IPS DF 19.7 (cell line): ENCODE measurements at regions not wholly inside any gene's neighbourhood (a gene's known extent, or its start where the extent isn't known, plus 50 kb on each side); places are given as distances from the start of the nearest gene placed in this dataset.

Experiments used
- DNase-seq: peaks from one replicate; pipeline ENCODE4 v3.0.0-alpha.2; 2013; ENCODE audit warnings: low read depth, low spot score

GRCh38 chr17:55829995-55830612 is 79.3 kb downstream of the PCTP start:
- DNase-seq = no peak

GRCh38 chr17:55830699-55831471 is 80.0 kb downstream of the PCTP start:
- no peak for DNase-seq

GRCh38 chr17:55833306-55833705 is 82.5 kb downstream of the PCTP start:
- DNase-seq = no peak

GRCh38 chr17:55842405-55843158 is 91.7 kb downstream of the PCTP start:
- no peak for DNase-seq

- DNase-seq = no peak
Measured at GRCh38 chr17:55843785-55844184, 92.9 kb downstream of the PCTP start.

- no peak for DNase-seq
Measured at GRCh38 chr17:55845385-55845784, 94.5 kb downstream of the PCTP start.

- DNase-seq = no peak
Measured at GRCh38 chr17:55846745-55847144, 95.9 kb downstream of the PCTP start.

GRCh38 chr17:55852734-55853133 is 101.9 kb downstream of the PCTP start:
- no peak for DNase-seq

GRCh38 chr17:55859301-55859795 is 108.5 kb downstream of the PCTP start:
- no peak for DNase-seq

GRCh38 chr17:55865072-55865762 is 114.4 kb downstream of the PCTP start:
- no peak for DNase-seq

GRCh38 chr17:55870044-55870443 is 119.2 kb downstream of the PCTP start:
- peak; percentile 59 for DNase-seq

GRCh38 chr17:55872374-55872773 is 121.5 kb downstream of the PCTP start:
- DNase-seq = no peak

GRCh38 chr17:55873017-55873758 is 122.3 kb downstream of the PCTP start:
- no peak for DNase-seq

- no peak for DNase-seq
Measured at GRCh38 chr17:55883149-55883548, 132.3 kb downstream of the PCTP start.

GRCh38 chr17:55887531-55887930 is 136.7 kb downstream of the PCTP start:
- no peak for DNase-seq

- no peak for DNase-seq
Measured at GRCh38 chr17:55889271-55889670, 138.4 kb downstream of the PCTP start.

GRCh38 chr17:55895112-55895759 is 144.4 kb downstream of the PCTP start:
- no peak for DNase-seq

GRCh38 chr17:55897301-55897700 is 146.4 kb downstream of the PCTP start:
- no peak for DNase-seq

GRCh38 chr17:55898195-55898594 is 147.3 kb downstream of the PCTP start:
- DNase-seq = no peak

- no peak for DNase-seq
Measured at GRCh38 chr17:55900188-55900587, 149.3 kb downstream of the PCTP start.
